H9 (cell line): ENCODE measurements at regions not wholly inside any gene's neighbourhood (a gene's known extent, or its start where the extent isn't known, plus 50 kb on each side); places are given as distances from the start of the nearest gene placed in this dataset.
A peak's percentile ranks its signal among the peaks of the same experiment; 100 is the strongest.

Source experiments
- DNase-seq: peaks from one replicate; pipeline ENCODE4 v3.0.0-alpha.2; 2017
- H2AFZ ChIP-seq: one replicate; pipeline ENCODE4 v1.6.1; 2013; ENCODE audit warnings: mild to moderate bottlenecking, low read length, control low read depth, moderate library complexity
- H2AK5ac ChIP-seq: 2 replicates; pipeline ENCODE4 v1.6.1; 2013; ENCODE audit warnings: low read length, control low read depth, mixed read lengths; ENCODE audit not compliant: insufficient read length
- H2BK120ac ChIP-seq: one replicate; pipeline ENCODE4 v1.6.1; 2013; ENCODE audit warnings: low read depth, mild to moderate bottlenecking, low read length, control low read depth, inconsistent platforms; ENCODE audit not compliant: poor library complexity, severe bottlenecking
- H2BK12ac ChIP-seq: 2 replicates; pipeline ENCODE4 v1.6.1; 2013; ENCODE audit warnings: low read length, control low read depth, mixed read lengths, low read depth; ENCODE audit not compliant: insufficient read length
- H2BK15ac ChIP-seq: 2 replicates; pipeline ENCODE4 v1.6.1; 2013; ENCODE audit warnings: low read depth, low read length, control low read depth
- H2BK20ac ChIP-seq: one replicate; pipeline ENCODE4 v1.6.1; 2013; ENCODE audit warnings: low read depth, mild to moderate bottlenecking, low read length, control low read depth, inconsistent platforms; ENCODE audit not compliant: poor library complexity, severe bottlenecking
- H2BK5ac ChIP-seq: 2 replicates; pipeline ENCODE4 v1.6.1; 2013; ENCODE audit warnings: low read length, control low read depth, mixed read lengths; ENCODE audit not compliant: insufficient read length
- H3K14ac ChIP-seq: 2 replicates; pipeline ENCODE4 v1.6.1; 2013; ENCODE audit warnings: low read length, control low read depth; ENCODE audit not compliant: insufficient read depth
- H3K18ac ChIP-seq: 2 replicates; pipeline ENCODE4 v1.6.1; 2013; ENCODE audit warnings: low read depth, mild to moderate bottlenecking, mixed read lengths, low read length, control low read depth; ENCODE audit not compliant: insufficient read length
- H3K23ac ChIP-seq: 2 replicates; pipeline ENCODE4 v1.6.1; 2013; ENCODE audit warnings: low read length, control low read depth, mixed read lengths, low read depth; ENCODE audit not compliant: insufficient read length
- H3K23me2 ChIP-seq: 2 replicates; pipeline ENCODE4 v1.6.1; 2013; ENCODE audit warnings: low read depth, mild to moderate bottlenecking, mixed read lengths, low read length, control low read depth; ENCODE audit not compliant: insufficient read length, poor library complexity, severe bottlenecking
- H3K27ac ChIP-seq: 2 replicates; pipeline ENCODE4 v1.5.1; 2013; ENCODE audit warnings: low read length, control low read depth, mixed read lengths, low read depth; ENCODE audit not compliant: insufficient read length
- H3K27me3 ChIP-seq: 2 replicates; pipeline ENCODE4 v1.6.1; 2013; ENCODE audit warnings: low read length, control low read depth, inconsistent platforms; ENCODE audit not compliant: insufficient read depth
- H3K4ac ChIP-seq: 2 replicates; pipeline ENCODE4 v1.6.1; 2013; ENCODE audit warnings: low read depth, mild to moderate bottlenecking, control low read depth, inconsistent platforms, low read length, moderate library complexity
- H3K4me1 ChIP-seq: 2 replicates; pipeline ENCODE4 v1.6.1; 2013; ENCODE audit warnings: low read length, control low read depth, inconsistent platforms; ENCODE audit not compliant: insufficient read depth
- H3K4me2 ChIP-seq: 2 replicates; pipeline ENCODE4 v1.6.1; 2013; ENCODE audit warnings: low read length, control low read depth, mixed read lengths; ENCODE audit not compliant: insufficient read length, insufficient read depth
- H3K56ac ChIP-seq: 2 replicates; pipeline ENCODE4 v1.6.1; 2013; ENCODE audit warnings: low read depth, mild to moderate bottlenecking, mixed read lengths, low read length, control low read depth; ENCODE audit not compliant: insufficient read length
- H3K79me1 ChIP-seq: 2 replicates; pipeline ENCODE4 v1.6.1; 2013; ENCODE audit warnings: low read depth, mild to moderate bottlenecking, moderate library complexity, low read length, control low read depth, inconsistent platforms; ENCODE audit not compliant: insufficient read depth, poor library complexity, severe bottlenecking
- H3K79me2 ChIP-seq: 2 replicates; pipeline ENCODE4 v1.6.1; 2013; ENCODE audit warnings: low read length, control low read depth, inconsistent platforms; ENCODE audit not compliant: insufficient read depth
- H3K9ac ChIP-seq: 2 replicates; pipeline ENCODE4 v1.6.1; 2013; ENCODE audit warnings: low read length, control low read depth, mixed read lengths; ENCODE audit not compliant: insufficient read length; ENCODE audit errors: extremely low read depth
- H3K9me3 ChIP-seq: one replicate; pipeline ENCODE4 v1.6.1; 2013; ENCODE audit warnings: low read depth, low read length, inconsistent platforms; ENCODE audit not compliant: control insufficient read depth
- H3T11ph ChIP-seq: one replicate; pipeline ENCODE4 v1.6.1; 2013; ENCODE audit warnings: mild to moderate bottlenecking, low read length, control low read depth, inconsistent platforms
- H4K20me1 ChIP-seq: one replicate; pipeline ENCODE4 v1.6.1; 2013; ENCODE audit not compliant: control insufficient read depth, insufficient read length, insufficient read depth
- H4K5ac ChIP-seq: 2 replicates; pipeline ENCODE4 v1.6.1; 2013; ENCODE audit warnings: low read depth, mild to moderate bottlenecking, mixed read lengths, low read length, control low read depth; ENCODE audit not compliant: insufficient read length
- H4K8ac ChIP-seq: replicated peaks from 2 replicates; pipeline ENCODE4 v1.6.1; 2013; ENCODE audit warnings: low read length, control low read depth, mixed read lengths, low read depth; ENCODE audit not compliant: insufficient read length
- H4K91ac ChIP-seq: 2 replicates; pipeline ENCODE4 v1.6.1; 2013; ENCODE audit warnings: low read depth, mild to moderate bottlenecking, moderate library complexity, mixed read lengths, low read length, control low read depth; ENCODE audit not compliant: insufficient read length
- H3K27ac Mint-ChIP-seq, 3 experiments: 2 replicates in 2 of 3; 3 replicates in 1 of 3; pipeline ENCODE4 v1.8.0; 2020 to 2021; ENCODE audit warnings: mixed read lengths in 3 of 3, mild to moderate bottlenecking in 1 of 3, moderate library complexity in 1 of 3
- H3K27me3 Mint-ChIP-seq: 2 replicates; pipeline ENCODE4 v1.8.0; 2021; ENCODE audit warnings: low read depth, mild to moderate bottlenecking, moderate library complexity, mixed read lengths
- H3K36me3 Mint-ChIP-seq, 3 experiments: 2 replicates in 2 of 3; 3 replicates in 1 of 3; pipeline ENCODE4 v1.8.0; 2020 to 2021; ENCODE audit warnings: low read depth in 3 of 3, mixed read lengths in 3 of 3; ENCODE audit not compliant: insufficient read depth in 1 of 3
- H3K4me1 Mint-ChIP-seq, 2 experiments: 2 replicates each; pipeline ENCODE4 v1.8.0; 2020; ENCODE audit warnings: mixed read lengths in 2 of 2
- H3K4me3 Mint-ChIP-seq, 2 experiments: 2 replicates in 1 of 2; 3 replicates in 1 of 2; pipeline ENCODE4 v1.8.0; 2020 to 2021; ENCODE audit warnings: mild to moderate bottlenecking in 2 of 2, mixed read lengths in 2 of 2, moderate library complexity in 1 of 2
- H3K9me3 Mint-ChIP-seq, 2 experiments: 2 replicates in 1 of 2; 3 replicates in 1 of 2; pipeline ENCODE4 v1.8.0; 2020; ENCODE audit warnings: mild to moderate bottlenecking in 2 of 2, mixed read lengths in 2 of 2, moderate library complexity in 1 of 2
- CTCF ChIP-seq: fragments of 200-600 bp; sonication (generic); conservative IDR thresholded peaks from 3 replicates; pipeline ENCODE4 v1.8.0; 2021; ENCODE audit warnings: antibody characterized with exemption, mild to moderate bottlenecking
- WGBS: extraction: QIAGEN DNeasy Blood & Tissue Kit; methylation state at CpG from one replicate; pipeline ENCODE4 v1.1.7; 2013; ENCODE audit warnings: missing lambda C conversion rate, low lambda C conversion rate, mixed read lengths; ENCODE audit not compliant: insufficient read length; ENCODE audit errors: extremely low coverage; 5-methylcytosine and 5-hydroxymethylcytosine counted together

GRCh38 chr6:28658475-28659249 is 133.0 kb downstream of the GPX5 start:
- Histone ChIP-seq H4K8ac (no peak overlapping the region), H4K91ac (no peak overlapping the region), H3K79me1 (no peaks in the 10 kb centered on the region), H3K23ac (no peak overlapping the region), H2BK12ac (no peak overlapping the region), H2BK15ac (no peak overlapping the region), H3T11ph (no peak overlapping the region), H2BK5ac (no peak overlapping the region), H4K5ac (no peak overlapping the region), H3K4me1 (no peaks in the 10 kb centered on the region), H2AFZ (peak overlapping the region; percentile 42), H2AK5ac (no peak overlapping the region), H2BK20ac (no peak overlapping the region), H2BK120ac (no peak overlapping the region), H3K27me3 (no peaks in the 10 kb centered on the region), H3K4me2 (peak overlapping the region; percentile 76), H3K4ac (no peak overlapping the region), H3K23me2 (peaks cover 6% of the 10 kb centered on the region), H3K79me2 (no peaks in the 10 kb centered on the region), H4K20me1 (no peaks in the 10 kb centered on the region), H3K18ac (no peak overlapping the region), H3K9me3 (no peaks in the 10 kb centered on the region), H3K27ac (no peak overlapping the region), H3K14ac (no peak overlapping the region), H3K9ac (peak overlapping the region; percentile 53), H3K56ac (no peak overlapping the region)
- Mint-ChIP-seq H3K27me3 (peaks cover 14% of the 10 kb centered on the region), H3K9me3 (peaks cover 2 to 6% of the 10 kb centered on the region in 2 experiments; a peak in 2 of 5 replicates), H3K4me3 (peak overlapping the region; percentile 87 to 93), H3K27ac (peak overlapping the region in 1 of 3 experiments; percentile 61; a peak in 2 of 7 replicates), H3K36me3 (no peaks in the 10 kb centered on the region; a peak in 2 of 7 replicates), H3K4me1 (peaks cover 14 to 17% of the 10 kb centered on the region in 2 experiments)
- TF ChIP-seq CTCF, result no peak
- DNase-seq, result peak; percentile 36
- no CpG with 5 or more reads among the region's 16 CpGs for WGBS
